HepG2 (cell line): ENCODE measurements at regions not wholly inside any gene's neighbourhood (a gene's known extent, or its start where the extent isn't known, plus 50 kb on each side); places are given as distances from the start of the nearest gene placed in this dataset.
A peak's percentile ranks its signal among the peaks of the same experiment; 100 is the strongest.

Experiments used
- ATAC-seq: fragments of 200-7000 bp; cut with Tn5 transposase; 3 replicates; pipeline ENCODE4 v1.9.1; 2020; ENCODE audit warnings: mild to moderate bottlenecking, moderate library complexity
- BruUV-seq: library from RNA; stranded (reverse); fragments of 400-500 nt; replicated peaks from 2 replicates; lab custom pipeline; 2021; lab: Mats Ljungman, UMichigan
- CTCF ChIA-PET: fragments of 300-600 bp; formaldehyde crosslinking; extraction: SDS; loops from one replicate; lab custom pipeline; 2021; ENCODE audit warnings: low total read pairs, inconsistent platforms, low intra/inter-chr PET ratio; lab: Yijun Ruan, JAX
- POLR2A ChIA-PET: fragments of 350-600 bp; sonication (Branson Sonifier 250); formaldehyde crosslinking; loops from one replicate; lab custom pipeline; 2020; ENCODE audit warnings: antibody characterized with exemption, inconsistent platforms; lab: Yijun Ruan, JAX
- DNase-seq: peaks from one replicate; pipeline ENCODE4 v3.0.0-alpha.2; 2015; ENCODE audit warnings: low spot score
- FAIRE-seq: peaks from 3 replicates; lab custom pipeline; 2011; peaks lifted over from hg19 to GRCh38; lab: Jason Lieb, UNC
- H2AFZ ChIP-seq: one replicate; pipeline ENCODE4 v1.6.1; 2011; ENCODE audit warnings: low read length, inconsistent platforms
- H3K27ac ChIP-seq: fragments of 300-600 bp; 3 replicates; pipeline ENCODE4 v1.8.0; 2011; ENCODE audit warnings: mixed run types, mild to moderate bottlenecking, mixed read lengths, low read length, inconsistent platforms; ENCODE audit not compliant: insufficient read depth; ENCODE audit errors: extremely low read length
- H3K27me3 ChIP-seq, 2 experiments: fragments of 200-600 bp in 1 of 2; 2 replicates in 1 of 2; 3 replicates in 1 of 2; pipeline versions ENCODE4 v1.6.0 to v1.8.0; 2011; ENCODE audit warnings: low read length in 2 of 2, mild to moderate bottlenecking in 2 of 2, moderate library complexity in 2 of 2, inconsistent platforms in 1 of 2; ENCODE audit not compliant: insufficient read depth in 2 of 2, control insufficient read depth in 1 of 2
- H3K36me3 ChIP-seq, 2 experiments: fragments of 200-600 bp in 1 of 2; replicated peaks in 1 of 2; 2 replicates in 1 of 2; 3 replicates in 1 of 2; pipeline versions ENCODE4 v1.5.1 to v1.8.0; 2011; ENCODE audit warnings: low read length in 2 of 2, inconsistent platforms in 1 of 2; ENCODE audit not compliant: insufficient read depth in 2 of 2, control insufficient read depth in 1 of 2
- H3K4me1 ChIP-seq: 2 replicates; pipeline ENCODE4 v1.5.1; 2012; ENCODE audit warnings: low read length, inconsistent platforms; ENCODE audit not compliant: insufficient read depth
- H3K4me2 ChIP-seq: 2 replicates; pipeline ENCODE4 v1.6.0; 2011; ENCODE audit warnings: low read depth, low read length, inconsistent platforms
- H3K4me3 ChIP-seq, 3 experiments: fragments of 200-600 bp in 1 of 3; sonication (generic), shearing (Covaris generic) in 1 of 3; replicated peaks in 1 of 3; 2 replicates each; pipeline ENCODE4 v1.5.1; 2011 to 2016; ENCODE audit warnings: low read length in 3 of 3, inconsistent platforms in 2 of 3, low read depth in 2 of 3, mild to moderate bottlenecking in 2 of 3, control low read depth in 1 of 3, mixed read lengths in 1 of 3; ENCODE audit not compliant: insufficient read depth in 1 of 3
- H3K79me2 ChIP-seq: one replicate; pipeline ENCODE4 v1.6.1; 2011; ENCODE audit warnings: low read length, inconsistent platforms; ENCODE audit not compliant: insufficient read depth
- H3K9ac ChIP-seq: 2 replicates; pipeline ENCODE4 v1.6.0; 2011; ENCODE audit warnings: mild to moderate bottlenecking, low read depth, low read length, inconsistent platforms; ENCODE audit not compliant: insufficient read depth
- H3K9me3 ChIP-seq: 2 replicates; pipeline ENCODE4 v1.5.1; 2012; ENCODE audit warnings: mild to moderate bottlenecking, low read length
- H4K20me1 ChIP-seq: 2 replicates; pipeline ENCODE4 v1.6.0; 2011; ENCODE audit warnings: inconsistent platforms, mild to moderate bottlenecking, low read length, moderate library complexity; ENCODE audit not compliant: insufficient read depth
- CEBPB ChIP-seq: IDR thresholded peaks from 2 replicates; pipeline ENCODE4 v1.6.1; 2011; ENCODE audit warnings: low read depth, low read length, improper control_type of control experiment, borderline replicate concordance
- HNF4G ChIP-seq, 2 experiments: sonication (generic) in 1 of 2; formaldehyde crosslinking in 1 of 2; IDR thresholded peaks; 2 replicates each; pipeline versions ENCODE4 v1.4.0 to v1.6.1; 2011 to 2020; ENCODE audit warnings: borderline replicate concordance in 2 of 2, low read depth in 2 of 2, mild to moderate bottlenecking in 2 of 2, low read length in 1 of 2, missing genetic modification reagents in 1 of 2, moderate library complexity in 1 of 2
- MED13 ChIP-seq: sonication (generic); formaldehyde crosslinking; IDR thresholded peaks from 2 replicates; pipeline ENCODE4 v1.5.0; 2020; ENCODE audit warnings: missing genetic modification reagents
- WGBS: methylation state at CpG from one replicate; pipeline ENCODE4 v1.1.6; 2017; ENCODE audit warnings: low lambda C conversion rate; 5-methylcytosine and 5-hydroxymethylcytosine counted together
- in situ Hi-C: cut with HindIII; loops from 2 replicates; pipeline ENCODE4 v1.10.0; 2017; ENCODE audit warnings: low pct_unique_long_range_greater_than_20kb; ENCODE audit not compliant: extremely low pct_ligation_motif_present
- intact Hi-C: fragments of 100-400 bp; cut with micrococcal nuclease; formaldehyde crosslinking; loops from one replicate; pipeline ENCODE4 v1.10.0; 2022; ENCODE audit not compliant: unreplicated experiment

- no peak overlapping the region for H3K9ac ChIP-seq
- no peaks in the 10 kb centered on the region for H4K20me1 ChIP-seq
- FAIRE-seq (no peak), DNase-seq (no peak), ATAC-seq (no peak)
- H3K4me2 ChIP-seq, result no peak overlapping the region
- ChIA-PET POLR2A (no interaction called here), CTCF (no interaction called here)
- no peaks in the 10 kb centered on the region for H3K79me2 ChIP-seq
- TF ChIP-seq MED13 (CRISPR knock-in tag), result no peak
- H3K27me3 ChIP-seq, result no peaks in the 10 kb centered on the region
- no TSS peak for BruUV-seq
- no peaks in the 10 kb centered on the region for H3K36me3 ChIP-seq
- no peak overlapping the region for H3K27ac ChIP-seq
- H3K9me3 ChIP-seq, result no peaks in the 10 kb centered on the region
- no peak overlapping the region for H2AFZ ChIP-seq
- no peak overlapping the region for H3K4me3 ChIP-seq
- 5% methylated on average over 1 of the region's 1 CpG for WGBS
- H3K4me1 ChIP-seq, result no peaks in the 10 kb centered on the region
- intact Hi-C loops, result no loop called here
- in situ Hi-C loops, result no loop called here
Observed at GRCh38 chr7:42380401-42380800, 143.4 kb upstream of the GLI3 start.

- H3K27ac ChIP-seq, result no peak overlapping the region
- FAIRE-seq (no peak), DNase-seq (no peak), ATAC-seq (no peak)
- H3K36me3 ChIP-seq, result no peaks in the 10 kb centered on the region
- TF ChIP-seq HNF4G (IDR thresholded peaks at IDR 0.05; ENCODE audit: borderline replicate concordance, low read depth, low read length) (no peak), HNF4G (CRISPR knock-in tag; IDR thresholded peaks at IDR 0.05; ENCODE audit: borderline replicate concordance, low read depth) (no peak), CEBPB (peak; percentile 20; the same call in 1 of the 2 replicates)
- H3K4me1 ChIP-seq, result no peaks in the 10 kb centered on the region
- no peak overlapping the region for H2AFZ ChIP-seq
- H3K27me3 ChIP-seq, result no peaks in the 10 kb centered on the region
- no peaks in the 10 kb centered on the region for H3K9me3 ChIP-seq
- WGBS, result 13% methylated on average over 3 of the region's 3 CpGs
- H3K4me3 ChIP-seq, result no peak overlapping the region
- intact Hi-C loops (no loop called here), in situ Hi-C loops (no loop called here)
- BruUV-seq, result no TSS peak
- CTCF ChIA-PET, result no interaction called here
- no peak overlapping the region for H3K4me2 ChIP-seq
- H3K9ac ChIP-seq, result no peak overlapping the region
- POLR2A ChIA-PET, result no interaction called here
- H4K20me1 ChIP-seq, result no peaks in the 10 kb centered on the region
- no peaks in the 10 kb centered on the region for H3K79me2 ChIP-seq
Observed at GRCh38 chr7:42378149-42378548, 141.1 kb upstream of the GLI3 start.
